ENCODE measurements at regions not wholly inside any gene's neighbourhood (a gene's known extent, or its start where the extent isn't known, plus 50 kb on each side); places are given as distances from the start of the nearest gene placed in this dataset.

DNA sequence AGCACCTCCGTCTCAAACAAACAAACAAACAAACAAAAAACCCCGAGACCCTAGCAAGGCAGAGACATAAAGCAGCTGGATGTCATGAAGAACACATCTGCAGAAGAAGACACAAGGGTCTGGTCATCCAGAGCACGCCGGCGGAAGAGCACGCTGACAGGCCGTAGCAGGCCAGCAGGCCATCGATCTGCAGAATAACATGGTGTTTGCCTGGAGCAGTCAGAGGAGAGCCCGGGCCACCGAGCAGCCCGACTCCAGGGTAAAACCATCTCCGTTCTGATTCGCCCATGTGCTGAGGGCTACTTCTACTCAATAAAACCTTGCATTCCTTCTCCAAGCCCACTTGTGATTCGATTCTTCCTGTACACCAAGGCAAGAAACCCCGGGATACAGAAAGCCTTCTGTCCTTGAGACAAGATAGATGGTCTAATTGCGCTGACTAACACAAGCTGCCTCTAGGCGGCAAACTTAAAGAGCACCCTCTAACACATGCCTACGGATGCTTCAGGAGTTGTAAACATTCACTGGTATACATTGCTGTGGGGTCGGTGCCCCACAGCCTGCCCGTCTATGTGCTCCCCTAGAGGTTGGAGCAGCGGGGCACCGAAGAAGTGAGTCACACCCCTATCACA lies 549.8 kb upstream of the NRXN1 start:
- POLR2A ChIA-PET = no interaction called here
- no peaks in the 10 kb centered on the region for H3K4me1 Mint-ChIP-seq (ENCODE audit: low read depth)
- TF ChIP-seq, protein P1, sequence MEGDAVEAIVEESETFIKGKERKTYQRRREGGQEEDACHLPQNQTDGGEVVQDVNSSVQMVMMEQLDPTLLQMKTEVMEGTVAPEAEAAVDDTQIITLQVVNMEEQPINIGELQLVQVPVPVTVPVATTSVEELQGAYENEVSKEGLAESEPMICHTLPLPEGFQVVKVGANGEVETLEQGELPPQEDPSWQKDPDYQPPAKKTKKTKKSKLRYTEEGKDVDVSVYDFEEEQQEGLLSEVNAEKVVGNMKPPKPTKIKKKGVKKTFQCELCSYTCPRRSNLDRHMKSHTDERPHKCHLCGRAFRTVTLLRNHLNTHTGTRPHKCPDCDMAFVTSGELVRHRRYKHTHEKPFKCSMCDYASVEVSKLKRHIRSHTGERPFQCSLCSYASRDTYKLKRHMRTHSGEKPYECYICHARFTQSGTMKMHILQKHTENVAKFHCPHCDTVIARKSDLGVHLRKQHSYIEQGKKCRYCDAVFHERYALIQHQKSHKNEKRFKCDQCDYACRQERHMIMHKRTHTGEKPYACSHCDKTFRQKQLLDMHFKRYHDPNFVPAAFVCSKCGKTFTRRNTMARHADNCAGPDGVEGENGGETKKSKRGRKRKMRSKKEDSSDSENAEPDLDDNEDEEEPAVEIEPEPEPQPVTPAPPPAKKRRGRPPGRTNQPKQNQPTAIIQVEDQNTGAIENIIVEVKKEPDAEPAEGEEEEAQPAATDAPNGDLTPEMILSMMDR (IDR thresholded peaks at IDR 0.05) = no peak
- ATAC-seq (no peak), DNase-seq (no peak)
- no peak overlapping the region for H3K4me3 Mint-ChIP-seq
- no peak overlapping the region for H3K27ac Mint-ChIP-seq
- H3K9me3 Mint-ChIP-seq = peaks cover 15% of the 10 kb centered on the region
- H3K36me3 Mint-ChIP-seq (ENCODE audit: low read depth) = no peaks in the 10 kb centered on the region
- intact Hi-C loops (cut with micrococcal nuclease) = no loop called here
- no peaks in the 10 kb centered on the region for H3K27me3 Mint-ChIP-seq
- CTCF ChIA-PET = no interaction called here

DNA sequence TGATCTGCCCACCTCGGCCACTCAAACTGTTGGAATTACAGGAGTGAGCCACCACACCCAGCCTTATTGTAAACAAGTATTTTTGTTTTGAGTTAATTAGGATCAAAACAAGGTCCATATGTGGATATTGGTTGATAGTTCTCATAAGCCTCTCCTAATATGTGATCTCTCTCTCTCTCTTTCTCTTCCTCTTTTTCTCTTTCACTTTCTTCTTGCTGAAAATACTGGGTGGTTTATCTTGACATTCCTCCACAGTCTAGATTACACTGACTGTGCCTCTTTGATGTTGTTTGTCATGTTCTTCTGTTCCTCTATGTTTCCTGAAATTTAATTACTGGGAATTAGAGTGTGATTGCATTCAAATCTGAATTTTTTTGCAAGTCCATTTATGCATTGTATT lies 547.5 kb upstream of the NRXN1 start:
- Mint-ChIP-seq H3K4me3 (no peak overlapping the region), H3K9me3 (peaks cover 9% of the 10 kb centered on the region), H3K36me3 (ENCODE audit: low read depth) (no peaks in the 10 kb centered on the region), H3K27ac (no peak overlapping the region), H3K27me3 (no peaks in the 10 kb centered on the region), H3K4me1 (ENCODE audit: low read depth) (no peaks in the 10 kb centered on the region)
- POLR2A ChIA-PET = no interaction called here
- intact Hi-C loops (cut with micrococcal nuclease) = no loop called here
- TF ChIP-seq, protein P1 (IDR thresholded peaks at IDR 0.05) = no peak
- ATAC-seq (no peak), DNase-seq (no peak)
- CTCF ChIA-PET = no interaction called here

DNA sequence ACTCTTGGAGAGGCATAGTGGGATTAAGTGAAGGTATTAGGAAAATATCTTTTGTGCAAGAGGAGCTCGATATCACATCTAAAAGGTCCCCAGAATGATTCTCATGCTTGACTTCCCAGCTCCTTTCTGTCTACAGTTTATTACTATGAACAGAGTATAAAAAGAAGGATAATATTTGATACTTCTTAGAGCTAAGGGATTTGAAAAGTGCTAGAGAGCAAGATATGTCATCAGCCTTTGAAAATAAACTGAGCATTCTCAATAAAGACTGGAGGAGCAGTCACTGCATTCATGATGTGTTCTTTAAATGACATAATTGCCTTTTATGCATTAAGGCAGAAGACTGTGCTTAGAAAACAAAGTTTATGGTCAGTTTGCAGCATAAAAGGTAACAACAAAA lies 543.2 kb upstream of the NRXN1 start:
- ChIA-PET CTCF (no interaction called here), POLR2A (no interaction called here)
- no peaks in the 10 kb centered on the region for H3K27me3 Mint-ChIP-seq
- intact Hi-C loops (cut with micrococcal nuclease) = no loop called here
- TF ChIP-seq, protein P1 (IDR thresholded peaks at IDR 0.05) = no peak
- DNase-seq (no peak), ATAC-seq (no peak)
- no peaks in the 10 kb centered on the region for H3K4me1 Mint-ChIP-seq (ENCODE audit: low read depth)
- H3K4me3 Mint-ChIP-seq = no peak overlapping the region
- H3K9me3 Mint-ChIP-seq = peaks cover 10% of the 10 kb centered on the region
- H3K36me3 Mint-ChIP-seq (ENCODE audit: low read depth) = no peaks in the 10 kb centered on the region
- no peak overlapping the region for H3K27ac Mint-ChIP-seq

GRCh38 chr2:51559026-51559425 lies 527.1 kb upstream of the NRXN1 start:
- H3K27me3 Mint-ChIP-seq = no peaks in the 10 kb centered on the region
- H3K36me3 Mint-ChIP-seq (ENCODE audit: low read depth) = no peaks in the 10 kb centered on the region
- no peaks in the 10 kb centered on the region for H3K9me3 Mint-ChIP-seq
- H3K4me3 Mint-ChIP-seq = no peak overlapping the region
- H3K27ac Mint-ChIP-seq = no peak overlapping the region
- intact Hi-C loops (cut with micrococcal nuclease) = no loop called here
- ATAC-seq (no peak), DNase-seq (no peak)
- no peaks in the 10 kb centered on the region for H3K4me1 Mint-ChIP-seq (ENCODE audit: low read depth)
- TF ChIP-seq, protein P1 (IDR thresholded peaks at IDR 0.05) = no peak
- ChIA-PET CTCF (no interaction called here), POLR2A (no interaction called here)

DNA sequence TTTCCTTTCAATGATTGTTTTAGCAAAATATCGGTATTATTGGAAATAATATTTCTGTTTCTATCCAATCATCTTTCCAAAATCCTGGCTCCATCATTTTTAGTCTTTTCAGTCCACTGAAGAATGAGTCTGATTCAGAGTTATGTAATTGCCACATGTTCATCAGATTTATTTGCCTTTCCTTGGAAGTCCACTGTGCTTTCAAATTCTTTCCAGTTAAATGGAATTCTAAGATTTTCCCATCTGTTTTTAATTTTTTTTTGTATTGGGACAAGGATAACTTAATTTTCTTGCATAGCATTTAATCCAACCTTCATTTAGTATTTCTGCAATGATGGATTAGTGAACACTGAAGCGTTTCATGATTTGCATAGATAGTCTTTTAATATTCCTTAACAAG lies 521.5 kb upstream of the NRXN1 start:
- TF ChIP-seq, protein P1 (IDR thresholded peaks at IDR 0.05) = no peak
- peaks cover 2% of the 10 kb centered on the region for H3K9me3 Mint-ChIP-seq
- H3K36me3 Mint-ChIP-seq (ENCODE audit: low read depth) = no peaks in the 10 kb centered on the region
- H3K27ac Mint-ChIP-seq = no peak overlapping the region
- DNase-seq (no peak), ATAC-seq (no peak)
- no peaks in the 10 kb centered on the region for H3K27me3 Mint-ChIP-seq
- POLR2A ChIA-PET = no interaction called here
- no peaks in the 10 kb centered on the region for H3K4me1 Mint-ChIP-seq (ENCODE audit: low read depth)
- CTCF ChIA-PET = no interaction called here
- intact Hi-C loops (cut with micrococcal nuclease) = no loop called here
- no peak overlapping the region for H3K4me3 Mint-ChIP-seq
